Stimulated activated naive B cell treated with anti-CD40 and anti-IgM and Interleukin-4, amounts not matched to agents 10 μg/mL and 1 μg/mL and 100 μg/mL, for 72 hours (primary cell): ENCODE measurements at regions not wholly inside any gene's neighbourhood (a gene's known extent, or its start where the extent isn't known, plus 50 kb on each side); places are given as distances from the start of the nearest gene placed in this dataset.

ENCODE experiments used
- ATAC-seq, 2 donors: fragments of 150-1000 bp; cut with Tn5 transposase; replicated peaks; 2 replicates each; pipeline ENCODE4 v1.10.0; 2021; ENCODE audit warnings: moderate library complexity in 1 of 2
- DNase-seq: peaks from one replicate; pipeline ENCODE4 v3.0.0; 2021
- H3K27ac Mint-ChIP-seq: one replicate; pipeline ENCODE4 v1.8.0; 2022; ENCODE audit warnings: mild to moderate bottlenecking, mixed read lengths
- H3K27me3 Mint-ChIP-seq, 2 donors: one replicate each; pipeline ENCODE4 v1.8.0; 2022; ENCODE audit warnings: mixed read lengths in 2 of 2
- H3K36me3 Mint-ChIP-seq, 2 donors: one replicate each; pipeline ENCODE4 v1.8.0; 2022; ENCODE audit warnings: mixed read lengths in 2 of 2, mild to moderate bottlenecking in 1 of 2
- H3K4me1 Mint-ChIP-seq, 2 donors: one replicate each; pipeline ENCODE4 v1.8.0; 2022; ENCODE audit warnings: mixed read lengths in 2 of 2, mild to moderate bottlenecking in 1 of 2
- H3K4me3 Mint-ChIP-seq, 2 donors: one replicate each; pipeline ENCODE4 v1.8.0; 2022; ENCODE audit warnings: mild to moderate bottlenecking in 2 of 2, mixed read lengths in 2 of 2, moderate library complexity in 1 of 2
- H3K9me3 Mint-ChIP-seq, 2 donors: one replicate each; pipeline ENCODE4 v1.8.0; 2022; ENCODE audit warnings: mixed read lengths in 2 of 2, mild to moderate bottlenecking in 1 of 2

GRCh38 chr2:129656081-129656598, 323.3 kb upstream of the RAB6C start:
- ATAC-seq (no peak), DNase-seq (no peak)
- H3K4me3 Mint-ChIP-seq = no peak overlapping the region
- H3K9me3 Mint-ChIP-seq = peaks cover 8 to 12% of the 10 kb centered on the region in 2 donors
- H3K27ac Mint-ChIP-seq = no peak overlapping the region
- no peaks in the 10 kb centered on the region for H3K4me1 Mint-ChIP-seq
- peaks cover 0 to 8% of the 10 kb centered on the region in 2 donors for H3K27me3 Mint-ChIP-seq
- H3K36me3 Mint-ChIP-seq = no peaks in the 10 kb centered on the region

GRCh38 chr2:129658430-129658829, 321.0 kb upstream of the RAB6C start:
- ATAC-seq = no peak
- Mint-ChIP-seq H3K27me3 (peaks cover 6 to 12% of the 10 kb centered on the region in 2 donors), H3K9me3 (peaks cover 8 to 12% of the 10 kb centered on the region in 2 donors), H3K4me3 (no peak overlapping the region), H3K36me3 (no peaks in the 10 kb centered on the region), H3K27ac (no peak overlapping the region), H3K4me1 (no peaks in the 10 kb centered on the region)
- DNase-seq = no peak

GRCh38 chr2:129661935-129662334, 317.5 kb upstream of the RAB6C start:
- ATAC-seq (no peak), DNase-seq (no peak)
- Mint-ChIP-seq H3K27ac (no peak overlapping the region), H3K4me3 (no peak overlapping the region), H3K36me3 (no peaks in the 10 kb centered on the region), H3K9me3 (peaks cover 9 to 16% of the 10 kb centered on the region in 2 donors), H3K27me3 (peaks cover 12 to 13% of the 10 kb centered on the region in 2 donors), H3K4me1 (no peaks in the 10 kb centered on the region)

- no peak for DNase-seq
- H3K27ac Mint-ChIP-seq = no peak overlapping the region
- H3K36me3 Mint-ChIP-seq = no peaks in the 10 kb centered on the region
- peaks cover 4 to 13% of the 10 kb centered on the region in 2 donors for H3K27me3 Mint-ChIP-seq
- H3K4me3 Mint-ChIP-seq = no peak overlapping the region
- H3K4me1 Mint-ChIP-seq = no peaks in the 10 kb centered on the region
- ATAC-seq = no peak
- peaks cover 3 to 4% of the 10 kb centered on the region in 2 donors for H3K9me3 Mint-ChIP-seq
These were observed 311.9 kb upstream of the RAB6C start for GRCh38 chr2:129667577-129667976.

GRCh38 chr2:129672521-129672920, 306.9 kb upstream of the RAB6C start:
- no peaks in the 10 kb centered on the region for H3K9me3 Mint-ChIP-seq
- no peak overlapping the region for H3K27ac Mint-ChIP-seq
- H3K4me3 Mint-ChIP-seq = no peak overlapping the region
- ATAC-seq = no peak
- peaks cover 0 to 4% of the 10 kb centered on the region in 2 donors for H3K4me1 Mint-ChIP-seq
- peaks cover 3 to 4% of the 10 kb centered on the region in 2 donors for H3K27me3 Mint-ChIP-seq
- no peaks in the 10 kb centered on the region for H3K36me3 Mint-ChIP-seq
- no peak for DNase-seq

GRCh38 chr2:129673234-129673633, 306.2 kb upstream of the RAB6C start:
- ATAC-seq (no peak), DNase-seq (no peak)
- no peak overlapping the region for H3K4me3 Mint-ChIP-seq
- H3K27ac Mint-ChIP-seq = no peak overlapping the region
- no peaks in the 10 kb centered on the region for H3K9me3 Mint-ChIP-seq
- peaks cover 0 to 4% of the 10 kb centered on the region in 2 donors for H3K4me1 Mint-ChIP-seq
- no peaks in the 10 kb centered on the region for H3K36me3 Mint-ChIP-seq
- peaks cover 4 to 9% of the 10 kb centered on the region in 2 donors for H3K27me3 Mint-ChIP-seq

- Mint-ChIP-seq H3K9me3 (no peaks in the 10 kb centered on the region), H3K36me3 (no peaks in the 10 kb centered on the region), H3K4me3 (no peak overlapping the region), H3K27me3 (peaks cover 4 to 9% of the 10 kb centered on the region in 2 donors), H3K4me1 (peaks cover 0 to 4% of the 10 kb centered on the region in 2 donors), H3K27ac (no peak overlapping the region)
- ATAC-seq = peak; percentile 7 to 64
- no peak for DNase-seq
These were observed 305.4 kb upstream of the RAB6C start for GRCh38 chr2:129673847-129674711.

GRCh38 chr2:129678751-129679150, 300.7 kb upstream of the RAB6C start:
- Mint-ChIP-seq H3K36me3 (no peaks in the 10 kb centered on the region), H3K4me1 (peaks cover 0 to 4% of the 10 kb centered on the region in 2 donors), H3K9me3 (no peaks in the 10 kb centered on the region), H3K27me3 (peaks cover 4 to 9% of the 10 kb centered on the region in 2 donors), H3K4me3 (no peak overlapping the region), H3K27ac (no peak overlapping the region)
- DNase-seq (no peak), ATAC-seq (no peak)

GRCh38 chr2:129681788-129682187, 297.7 kb upstream of the RAB6C start:
- peaks cover 0 to 9% of the 10 kb centered on the region in 2 donors for H3K27me3 Mint-ChIP-seq

GRCh38 chr2:129689653-129690448, 289.6 kb upstream of the RAB6C start:
- peaks cover 12 to 14% of the 10 kb centered on the region in 2 donors for H3K27me3 Mint-ChIP-seq
- ATAC-seq = no peak
- no peak overlapping the region for H3K4me3 Mint-ChIP-seq
- no peaks in the 10 kb centered on the region for H3K4me1 Mint-ChIP-seq
- H3K27ac Mint-ChIP-seq = no peak overlapping the region
- H3K36me3 Mint-ChIP-seq = no peaks in the 10 kb centered on the region
- DNase-seq = no peak
- peaks cover 13% of the 10 kb centered on the region in 2 donors for H3K9me3 Mint-ChIP-seq

More at GRCh38 chr2:129681788-129682187, 297.7 kb upstream of the RAB6C start:
- Mint-ChIP-seq H3K9me3 (no peaks in the 10 kb centered on the region), H3K36me3 (no peaks in the 10 kb centered on the region), H3K4me3 (no peak overlapping the region), H3K27ac (no peak overlapping the region), H3K4me1 (no peaks in the 10 kb centered on the region)
- DNase-seq (no peak), ATAC-seq (no peak)

GRCh38 chr2:129695496-129695895, 284.0 kb upstream of the RAB6C start:
- H3K27ac Mint-ChIP-seq = no peak overlapping the region
- no peak for ATAC-seq
- H3K36me3 Mint-ChIP-seq = no peaks in the 10 kb centered on the region
- no peak overlapping the region for H3K4me3 Mint-ChIP-seq
- H3K4me1 Mint-ChIP-seq = no peaks in the 10 kb centered on the region
- DNase-seq = no peak
- peaks cover 0 to 9% of the 10 kb centered on the region in 2 donors for H3K27me3 Mint-ChIP-seq
- H3K9me3 Mint-ChIP-seq = peaks cover 7 to 12% of the 10 kb centered on the region in 2 donors

GRCh38 chr2:129698593-129698992, 280.9 kb upstream of the RAB6C start:
- ATAC-seq = no peak
- DNase-seq = no peak
- H3K4me3 Mint-ChIP-seq = no peak overlapping the region

GRCh38 chr2:129699781-129700573, 279.5 kb upstream of the RAB6C start:
- H3K9me3 Mint-ChIP-seq = peaks cover 3 to 6% of the 10 kb centered on the region in 2 donors

More at GRCh38 chr2:129698593-129698992, 280.9 kb upstream of the RAB6C start:
- peaks cover 0 to 4% of the 10 kb centered on the region in 2 donors for H3K27me3 Mint-ChIP-seq
- no peaks in the 10 kb centered on the region for H3K4me1 Mint-ChIP-seq
- peaks cover 3 to 8% of the 10 kb centered on the region in 2 donors for H3K9me3 Mint-ChIP-seq
- H3K27ac Mint-ChIP-seq = no peak overlapping the region
- H3K36me3 Mint-ChIP-seq = no peaks in the 10 kb centered on the region

More at GRCh38 chr2:129699781-129700573, 279.5 kb upstream of the RAB6C start:
- ATAC-seq = no peak
- H3K36me3 Mint-ChIP-seq = no peaks in the 10 kb centered on the region
- no peak overlapping the region for H3K4me3 Mint-ChIP-seq
- H3K27ac Mint-ChIP-seq = no peak overlapping the region
- H3K27me3 Mint-ChIP-seq = peaks cover 0 to 14% of the 10 kb centered on the region in 2 donors
- H3K4me1 Mint-ChIP-seq = no peaks in the 10 kb centered on the region
- DNase-seq = no peak
